Panc1 (cell line): ENCODE measurements at regions not wholly inside any gene's neighbourhood (a gene's known extent, or its start where the extent isn't known, plus 50 kb on each side); places are given as distances from the start of the nearest gene placed in this dataset.

Experiments used
- ATAC-seq: fragments of 200-7000 bp; cut with Tn5 transposase; 2 replicates; pipeline ENCODE4 v1.9.1; 2020; ENCODE audit warnings: mild to moderate bottlenecking, moderate library complexity
- BruUV-seq: library from RNA; stranded (reverse); fragments of 400-500 nt; replicated peaks from 2 replicates; lab custom pipeline; 2021; lab: Mats Ljungman, UMichigan
- CTCF ChIA-PET: fragments of 300-600 bp; sonication (Branson Sonifier 250); formaldehyde crosslinking; loops from one replicate; lab custom pipeline; 2022; ENCODE audit warnings: antibody characterized with exemption; lab: Charles Lee
- POLR2A ChIA-PET: fragments of 300-600 bp; sonication (Branson Sonifier 250); formaldehyde crosslinking; loops from one replicate; lab custom pipeline; 2022; ENCODE audit warnings: antibody characterized with exemption; lab: Charles Lee
- DNase-seq: peaks from one replicate; pipeline ENCODE4 v3.0.0-alpha.2; 2010; ENCODE audit warnings: low read depth, low spot score
- H3K27ac ChIP-seq: 2 replicates; pipeline ENCODE4 v1.5.1; 2011; ENCODE audit warnings: mild to moderate bottlenecking, low read length, inconsistent platforms
- H3K27me3 ChIP-seq: fragments of 200-500 bp; sonication (Bioruptor generic); 2 replicates; pipeline ENCODE4 v1.6.0; 2014; ENCODE audit warnings: low read length, inconsistent platforms; ENCODE audit not compliant: control insufficient read depth, insufficient read depth
- H3K36me3 ChIP-seq: fragments of 200-500 bp; sonication (Bioruptor generic); 2 replicates; pipeline ENCODE4 v1.5.1; 2014; ENCODE audit warnings: inconsistent platforms, mild to moderate bottlenecking, low read length, moderate library complexity; ENCODE audit not compliant: control insufficient read depth, insufficient read depth
- H3K4me1 ChIP-seq: 2 replicates; pipeline ENCODE4 v1.5.1; 2011; ENCODE audit warnings: inconsistent platforms, mild to moderate bottlenecking, low read length, moderate library complexity; ENCODE audit not compliant: control insufficient read depth, insufficient read depth
- H3K4me3 ChIP-seq, 2 experiments: 2 replicates each; pipeline ENCODE4 v1.5.1; 2011 to 2012; ENCODE audit warnings: low read depth in 2 of 2, low read length in 2 of 2, mild to moderate bottlenecking in 2 of 2, inconsistent platforms in 1 of 2, moderate library complexity in 1 of 2
- H3K9me3 ChIP-seq: fragments of 200-500 bp; sonication (Bioruptor generic); 2 replicates; pipeline ENCODE4 v1.5.1; 2014; ENCODE audit warnings: low read depth, mild to moderate bottlenecking, inconsistent platforms, low read length, moderate library complexity; ENCODE audit not compliant: control insufficient read depth, insufficient read depth
- CTCF ChIP-seq: fragments of 450-650 bp; IDR thresholded peaks from 2 replicates; pipeline ENCODE4 v1.5.1; 2017; ENCODE audit warnings: mild to moderate bottlenecking
- POLR2AphosphoS5 ChIP-seq: IDR thresholded peaks from 2 replicates; pipeline ENCODE4 v1.6.1; 2012; ENCODE audit warnings: mild to moderate bottlenecking, low read depth, low read length, moderate library complexity
- SIN3A ChIP-seq: IDR thresholded peaks from 2 replicates; pipeline ENCODE4 v1.6.1; 2012; ENCODE audit warnings: low read depth, mild to moderate bottlenecking, low read length, moderate library complexity, borderline replicate concordance; ENCODE audit not compliant: insufficient read depth
- TCF7L2 ChIP-seq: IDR thresholded peaks from 2 replicates; pipeline ENCODE4 v1.6.1; 2011; ENCODE audit warnings: mild to moderate bottlenecking, low read depth, low read length, inconsistent platforms
- in situ Hi-C: cut with HindIII; loops from 2 replicates; pipeline ENCODE4 v1.10.0; 2016; ENCODE audit warnings: low sequenced_read_pairs, low pct_unique_long_range_greater_than_20kb
- intact Hi-C: fragments of 100-400 bp; cut with micrococcal nuclease; formaldehyde crosslinking; loops from one replicate; pipeline ENCODE4 v1.10.0; 2022; ENCODE audit not compliant: unreplicated experiment
- TF ChIP-seq, protein P1 (sequence below), 2 experiments: IDR thresholded peaks; 2 replicates each; pipeline ENCODE4 v1.6.1; 2011 to 2012; ENCODE audit warnings: low read depth in 2 of 2, control low read depth in 1 of 2, low read length in 1 of 2, mild to moderate bottlenecking in 1 of 2, moderate library complexity in 1 of 2; ENCODE audit not compliant: insufficient read depth in 1 of 2

DNA sequence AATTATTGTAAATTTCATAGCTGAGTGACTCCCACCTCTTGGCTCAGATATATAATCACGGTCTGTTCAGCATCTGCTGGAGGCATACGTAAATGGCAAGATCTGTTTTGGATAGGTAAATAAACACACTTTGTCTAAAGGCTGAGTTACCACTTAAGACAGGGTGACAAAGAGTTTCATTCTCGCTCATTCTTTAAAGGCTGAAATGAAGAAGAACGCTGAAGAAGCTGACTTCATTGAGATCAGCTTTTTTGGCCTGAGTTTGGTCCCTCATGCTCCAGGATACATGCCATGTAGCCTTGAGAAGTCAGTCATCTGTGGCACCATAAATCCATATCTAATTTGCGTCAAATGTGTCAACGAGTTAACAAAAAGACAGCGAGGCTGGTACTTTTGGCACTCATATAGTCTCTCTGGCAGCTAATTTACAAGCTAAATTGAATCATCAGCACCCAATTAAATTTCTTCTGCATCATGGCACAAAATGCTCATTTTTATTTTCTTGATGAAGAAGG, 309.9 kb downstream of the GPAM start:
- POLR2A ChIA-PET = no interaction called here
- BruUV-seq = no TSS peak

DNA sequence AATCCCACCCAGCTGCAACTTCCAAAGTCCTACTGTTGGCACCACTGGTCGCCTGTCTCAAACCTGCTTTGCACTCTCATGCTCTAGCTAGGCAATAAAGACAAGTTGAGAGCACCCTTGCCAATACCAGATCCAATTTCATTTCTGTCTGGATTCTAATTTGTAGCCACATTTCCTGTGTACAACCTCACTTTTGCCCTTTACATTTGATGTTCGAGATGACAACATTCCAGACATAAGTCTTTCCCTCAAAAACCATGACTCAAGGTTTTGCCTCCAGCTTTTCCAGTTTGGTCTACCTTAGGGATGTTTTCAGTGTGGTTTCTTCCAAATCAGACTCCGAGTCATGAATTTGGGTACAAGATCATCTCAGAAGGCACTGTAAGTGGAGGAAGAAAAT, 309.0 kb downstream of the GPAM start:
- ATAC-seq (no peak), DNase-seq (no peak)
- no peak for TF ChIP-seq POLR2AphosphoS5
- TF ChIP-seq, protein P1, sequence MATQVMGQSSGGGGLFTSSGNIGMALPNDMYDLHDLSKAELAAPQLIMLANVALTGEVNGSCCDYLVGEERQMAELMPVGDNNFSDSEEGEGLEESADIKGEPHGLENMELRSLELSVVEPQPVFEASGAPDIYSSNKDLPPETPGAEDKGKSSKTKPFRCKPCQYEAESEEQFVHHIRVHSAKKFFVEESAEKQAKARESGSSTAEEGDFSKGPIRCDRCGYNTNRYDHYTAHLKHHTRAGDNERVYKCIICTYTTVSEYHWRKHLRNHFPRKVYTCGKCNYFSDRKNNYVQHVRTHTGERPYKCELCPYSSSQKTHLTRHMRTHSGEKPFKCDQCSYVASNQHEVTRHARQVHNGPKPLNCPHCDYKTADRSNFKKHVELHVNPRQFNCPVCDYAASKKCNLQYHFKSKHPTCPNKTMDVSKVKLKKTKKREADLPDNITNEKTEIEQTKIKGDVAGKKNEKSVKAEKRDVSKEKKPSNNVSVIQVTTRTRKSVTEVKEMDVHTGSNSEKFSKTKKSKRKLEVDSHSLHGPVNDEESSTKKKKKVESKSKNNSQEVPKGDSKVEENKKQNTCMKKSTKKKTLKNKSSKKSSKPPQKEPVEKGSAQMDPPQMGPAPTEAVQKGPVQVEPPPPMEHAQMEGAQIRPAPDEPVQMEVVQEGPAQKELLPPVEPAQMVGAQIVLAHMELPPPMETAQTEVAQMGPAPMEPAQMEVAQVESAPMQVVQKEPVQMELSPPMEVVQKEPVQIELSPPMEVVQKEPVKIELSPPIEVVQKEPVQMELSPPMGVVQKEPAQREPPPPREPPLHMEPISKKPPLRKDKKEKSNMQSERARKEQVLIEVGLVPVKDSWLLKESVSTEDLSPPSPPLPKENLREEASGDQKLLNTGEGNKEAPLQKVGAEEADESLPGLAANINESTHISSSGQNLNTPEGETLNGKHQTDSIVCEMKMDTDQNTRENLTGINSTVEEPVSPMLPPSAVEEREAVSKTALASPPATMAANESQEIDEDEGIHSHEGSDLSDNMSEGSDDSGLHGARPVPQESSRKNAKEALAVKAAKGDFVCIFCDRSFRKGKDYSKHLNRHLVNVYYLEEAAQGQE (IDR thresholded peaks at IDR 0.05; ENCODE audit: insufficient read depth in 1 of 2, low read depth in 2 of 2, low read length in 1 of 2) = no peak
- no peak for TF ChIP-seq SIN3A
- TF ChIP-seq TCF7L2 = no peak
- no peak for TF ChIP-seq CTCF
- POLR2A ChIA-PET = no interaction called here
- H3K4me3 ChIP-seq = no peak overlapping the region
- H3K27ac ChIP-seq = no peak overlapping the region
- CTCF ChIA-PET = no interaction called here
- no peaks in the 10 kb centered on the region for H3K27me3 ChIP-seq
- H3K4me1 ChIP-seq = no peaks in the 10 kb centered on the region
- intact Hi-C loops = no loop called here
- no peaks in the 10 kb centered on the region for H3K9me3 ChIP-seq
- in situ Hi-C loops = no loop called here
- no TSS peak for BruUV-seq
- H3K36me3 ChIP-seq = no peaks in the 10 kb centered on the region

More for the DNA sequence above, 309.9 kb downstream of the GPAM start:
- TF ChIP-seq CTCF (no peak), SIN3A (no peak), TCF7L2 (no peak), POLR2AphosphoS5 (no peak)
- TF ChIP-seq, protein P1 (IDR thresholded peaks at IDR 0.05; ENCODE audit: insufficient read depth in 1 of 2, low read depth in 2 of 2, low read length in 1 of 2) = no peak
- DNase-seq (no peak), ATAC-seq (no peak)
- no peaks in the 10 kb centered on the region for H3K36me3 ChIP-seq
- H3K9me3 ChIP-seq = no peaks in the 10 kb centered on the region
- in situ Hi-C loops = no loop called here
- no peak overlapping the region for H3K4me3 ChIP-seq
- no peaks in the 10 kb centered on the region for H3K27me3 ChIP-seq
- H3K27ac ChIP-seq = no peak overlapping the region
- CTCF ChIA-PET = no interaction called here
- H3K4me1 ChIP-seq = no peaks in the 10 kb centered on the region
- intact Hi-C loops = no loop called here
